HG03521 (cell line): ENCODE measurements at regions not wholly inside any gene's neighbourhood (a gene's known extent, or its start where the extent isn't known, plus 50 kb on each side); places are given as distances from the start of the nearest gene placed in this dataset.
"Not testable (repeated sequence)": the region's sequence is repeated elsewhere in the genome, so short reads cannot be mapped to it uniquely, and the experiment has no call there.

Source experiments
- ATAC-seq: cut with Tn5 transposase; IDR thresholded peaks from one replicate; pipeline ENCODE4 v1.9.1; 2021; ENCODE audit warnings: mild to moderate bottlenecking, moderate library complexity; ENCODE audit not compliant: unreplicated experiment

GRCh38 chr1:55310505-55310971 lies 95.4 kb upstream of the USP24 start:
- no peak for ATAC-seq

DNA sequence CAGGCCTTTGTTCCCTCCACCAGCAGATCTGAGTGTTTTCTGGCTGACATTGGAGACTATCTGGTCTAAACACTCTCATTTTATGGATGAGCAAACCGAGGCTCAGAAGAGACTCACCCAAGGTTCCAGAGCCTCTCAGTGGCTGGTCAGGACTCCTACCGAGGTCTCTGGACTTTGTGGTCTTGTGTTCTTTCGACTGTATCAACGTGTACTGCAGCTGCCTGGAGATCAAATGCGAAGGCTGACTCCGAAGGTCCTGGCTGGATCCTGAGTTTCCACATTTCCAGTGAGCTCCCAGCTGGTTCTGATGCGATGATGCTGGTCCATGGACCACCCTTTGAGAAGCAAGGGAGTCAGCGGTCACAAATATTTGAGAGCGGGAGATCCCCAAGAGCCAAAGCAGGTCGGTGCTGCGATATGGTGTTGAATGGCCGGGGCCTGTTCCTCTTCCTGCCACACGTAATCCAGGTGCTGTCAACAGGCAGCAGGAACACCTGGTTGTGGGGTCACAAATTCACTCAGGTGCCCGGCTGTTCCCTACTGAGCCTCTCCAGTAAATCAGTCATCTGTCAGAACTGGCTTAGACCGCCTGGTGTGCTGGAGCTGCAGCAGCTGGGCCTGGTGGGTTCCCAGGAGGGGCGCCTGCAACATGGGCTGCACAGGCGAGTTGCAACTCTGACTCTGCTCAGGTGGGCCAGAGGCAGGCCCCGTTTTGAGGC lies 94.8 kb upstream of the USP24 start:
- ATAC-seq = no peak

DNA sequence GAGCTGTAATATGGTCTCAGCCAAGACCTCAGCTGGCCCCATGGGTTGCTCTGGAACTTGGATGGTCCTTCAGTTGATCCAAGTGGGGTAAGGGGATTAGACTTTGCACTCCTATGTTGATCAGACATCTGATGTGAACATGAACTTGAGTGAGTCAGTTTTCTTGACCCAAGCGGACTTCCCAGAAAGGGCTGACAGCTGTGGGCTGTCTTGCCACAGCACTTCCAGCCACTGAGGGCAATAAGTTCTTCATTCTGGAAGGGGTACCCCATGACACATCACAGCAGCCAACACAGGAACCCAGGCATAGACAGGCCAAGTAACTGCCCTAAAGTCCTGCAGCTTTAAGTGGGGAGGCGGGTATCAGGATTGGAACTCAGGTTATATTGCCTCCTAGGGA lies 93.9 kb upstream of the USP24 start:
- ATAC-seq = no peak

GRCh38 chr1:55305735-55306134 lies 90.6 kb upstream of the USP24 start:
- no peak for ATAC-seq

DNA sequence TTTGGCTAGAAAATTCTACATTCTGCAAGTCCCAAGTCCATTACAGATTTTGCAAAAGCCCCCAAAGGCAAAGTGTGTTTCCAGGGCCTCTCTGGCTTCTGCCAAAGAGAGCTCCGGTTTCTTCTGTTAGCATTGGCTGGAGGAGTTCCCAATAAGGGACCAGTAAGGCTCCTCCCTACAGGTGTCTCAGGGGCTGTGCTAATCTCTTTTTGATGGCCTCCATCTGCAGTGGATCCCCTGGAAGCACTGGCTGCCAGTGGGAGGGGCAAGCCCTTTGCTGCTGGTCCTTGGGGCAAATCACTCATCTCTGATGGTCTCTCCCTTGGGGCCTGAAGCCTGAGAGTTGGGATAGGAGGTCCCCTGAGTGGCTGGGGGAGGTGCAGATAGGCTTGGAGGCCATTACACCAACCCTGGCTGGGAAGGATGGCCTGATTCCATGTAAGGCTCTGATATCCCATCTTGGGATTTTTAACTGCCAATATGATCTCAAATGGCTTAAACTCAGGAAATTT lies 89.1 kb upstream of the USP24 start:
- no peak for ATAC-seq

GRCh38 chr1:55302972-55303371 lies 87.8 kb upstream of the USP24 start:
- no peak for ATAC-seq

GRCh38 chr1:55301912-55302311 lies 86.7 kb upstream of the USP24 start:
- ATAC-seq = no peak

- ATAC-seq = no peak
These were observed 85.8 kb upstream of the USP24 start for GRCh38 chr1:55300975-55301374.

GRCh38 chr1:55298167-55298894 lies 83.2 kb upstream of the USP24 start:
- ATAC-seq = no peak

GRCh38 chr1:55296247-55296646 lies 81.1 kb upstream of the USP24 start:
- not testable (repeated sequence) for ATAC-seq

- no peak for ATAC-seq
These were observed 74.5 kb upstream of the USP24 start for GRCh38 chr1:55289614-55290013.

DNA sequence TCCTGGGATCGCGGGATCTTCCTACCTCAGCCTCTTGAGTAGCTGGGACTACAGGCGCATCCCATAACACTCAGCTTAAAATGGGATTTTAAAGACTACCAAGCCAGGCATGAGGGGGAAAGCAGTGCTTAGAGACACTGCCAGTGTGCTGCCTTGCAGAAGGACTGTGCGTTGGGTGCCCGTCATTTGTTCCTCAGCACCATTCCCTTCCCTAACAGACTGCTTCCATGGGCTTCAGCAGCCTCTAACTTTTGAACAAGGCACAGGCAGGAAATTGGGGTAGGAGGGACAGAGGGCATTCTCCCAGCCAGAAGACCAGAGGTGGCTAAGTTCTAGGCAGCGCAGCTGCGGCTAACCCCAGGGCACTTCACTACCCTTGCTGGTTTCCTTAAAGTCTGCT lies 73.9 kb upstream of the USP24 start:
- no peak for ATAC-seq

DNA sequence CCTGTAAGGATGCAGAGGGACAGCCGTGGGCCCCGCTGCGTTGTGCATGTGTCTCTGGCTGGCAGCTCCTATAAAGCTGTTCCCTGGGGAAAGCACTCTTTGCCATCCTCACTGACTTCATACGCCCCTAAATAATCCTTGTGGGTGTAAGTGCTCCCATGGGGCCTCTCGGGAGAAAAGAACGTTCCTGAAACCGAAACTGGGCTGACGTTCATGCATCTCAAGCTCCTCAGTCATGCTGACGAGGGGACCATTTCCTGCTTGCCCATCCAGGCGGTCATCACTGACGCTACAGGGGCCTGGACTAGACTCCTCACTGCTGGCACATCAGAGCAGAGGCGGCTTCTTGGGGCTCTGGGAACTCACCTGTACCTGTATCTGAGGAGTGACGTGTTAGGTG lies 73.1 kb upstream of the USP24 start:
- ATAC-seq = peak; percentile 84

DNA sequence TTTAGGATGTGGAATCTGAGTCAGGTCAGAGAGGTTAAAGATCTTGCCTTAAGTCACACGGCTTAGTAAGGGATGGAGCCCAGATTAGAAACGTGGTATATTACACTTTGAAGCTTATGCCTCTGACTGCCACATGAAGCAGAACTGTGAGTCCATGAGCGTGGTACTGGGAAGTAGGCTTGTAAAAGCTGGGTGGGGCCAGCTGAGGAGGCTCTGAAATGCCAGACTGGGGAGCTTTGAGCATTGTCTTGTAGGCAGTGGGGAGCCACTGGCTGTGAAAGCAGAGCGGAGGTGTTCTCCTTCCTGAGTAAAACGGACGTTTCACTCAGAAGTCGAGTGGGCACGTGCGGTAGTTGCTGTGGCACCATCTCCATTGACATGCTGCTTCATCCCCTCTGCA lies 72.6 kb upstream of the USP24 start:
- peak; percentile 22 for ATAC-seq

DNA sequence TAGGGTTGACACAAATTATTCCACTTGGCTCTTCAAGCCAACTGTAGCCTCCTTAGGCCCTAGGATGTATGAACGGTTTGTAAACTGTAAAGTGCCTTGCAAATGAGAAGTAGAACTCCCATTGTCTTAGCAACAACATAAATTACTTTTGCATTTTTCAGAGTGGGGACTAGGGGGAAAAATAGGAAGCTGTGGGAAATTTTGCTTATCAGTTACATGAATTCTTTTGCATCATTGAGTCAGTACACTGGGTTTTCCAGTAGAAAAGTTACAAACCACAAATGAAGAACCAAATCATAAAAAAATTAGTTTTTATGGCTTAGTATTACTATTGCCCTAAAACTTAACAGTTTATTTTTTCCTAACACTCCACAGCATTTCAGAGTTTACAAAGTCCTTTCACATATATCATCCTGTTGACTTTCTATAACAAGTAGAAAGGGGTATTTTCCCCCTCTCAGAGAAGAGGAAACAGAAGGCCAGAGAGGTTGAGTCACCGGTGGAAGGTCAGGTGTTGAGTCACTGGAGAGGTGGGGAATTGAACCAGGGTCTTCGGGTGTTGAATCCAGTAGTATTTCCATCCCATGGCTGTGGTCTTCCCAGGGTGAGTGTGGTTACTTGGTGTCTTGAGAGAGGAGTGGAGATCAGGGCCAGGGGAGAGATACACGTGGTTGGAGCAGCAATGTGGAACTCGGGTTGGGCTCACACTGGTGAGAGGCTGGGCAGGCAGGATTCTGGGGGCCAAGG lies 71.9 kb upstream of the USP24 start:
- ATAC-seq = no peak

GRCh38 chr1:55285834-55286233 lies 70.7 kb upstream of the USP24 start:
- no peak for ATAC-seq

DNA sequence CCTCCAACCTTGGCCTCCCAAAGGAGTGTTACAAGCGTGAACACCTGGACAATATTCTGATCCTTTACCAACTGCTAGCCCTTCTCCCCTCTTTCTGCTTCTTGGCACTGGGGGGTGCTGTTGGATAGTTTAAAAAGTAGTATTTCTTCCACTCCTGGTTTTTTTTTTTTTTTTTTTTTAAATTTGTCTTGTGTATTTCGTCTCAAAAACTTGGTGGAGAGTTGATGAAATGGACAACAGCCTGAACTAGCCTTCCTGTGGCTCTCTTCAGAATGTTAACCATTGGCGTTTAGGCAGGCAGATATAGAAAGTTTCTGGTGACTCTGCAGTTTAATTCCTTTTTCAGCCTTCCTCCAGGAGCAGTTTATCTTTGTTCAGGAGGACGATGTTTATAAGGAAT lies 69.7 kb upstream of the USP24 start:
- ATAC-seq = no peak

GRCh38 chr1:55282058-55282457 lies 66.9 kb upstream of the USP24 start:
- no peak for ATAC-seq

- ATAC-seq = no peak
These were observed 65.6 kb upstream of the USP24 start for GRCh38 chr1:55280731-55281130.

GRCh38 chr1:55279627-55280026 lies 64.5 kb upstream of the USP24 start:
- ATAC-seq = no peak

- no peak for ATAC-seq
These were observed 63.2 kb upstream of the USP24 start for GRCh38 chr1:55278378-55278777.
